RCC 7860 (cell line): ENCODE measurements at regions not wholly inside any gene's neighbourhood (a gene's known extent, or its start where the extent isn't known, plus 50 kb on each side); places are given as distances from the start of the nearest gene placed in this dataset.

ENCODE experiments used
- DNase-seq: peaks from one replicate; pipeline ENCODE4 v3.0.0-alpha.2; 2015; ENCODE audit warnings: low spot score
- FAIRE-seq: peaks from 2 replicates; lab custom pipeline; 2012; peaks lifted over from hg19 to GRCh38; lab: Jason Lieb, UNC

GRCh38 chr10:77710759-77711682, 73.4 kb upstream of the KCNMA1 start:
- peak; percentile 31 for DNase-seq
- no peak for FAIRE-seq

- no peak for DNase-seq
- no peak for FAIRE-seq
Measured at GRCh38 chr10:77710081-77710551, 72.5 kb upstream of the KCNMA1 start.

GRCh38 chr10:77707570-77707969, 70.0 kb upstream of the KCNMA1 start:
- FAIRE-seq: no peak
- DNase-seq: no peak

- peak; percentile 64 for FAIRE-seq
- DNase-seq: peak; percentile 46
Measured at GRCh38 chr10:77702166-77702565, 64.6 kb upstream of the KCNMA1 start.

- FAIRE-seq (no peak), DNase-seq (no peak)
Measured at GRCh38 chr10:77700086-77700485, 62.5 kb upstream of the KCNMA1 start.

- DNase-seq (no peak), FAIRE-seq (no peak)
Measured at GRCh38 chr10:77699080-77699645, 61.6 kb upstream of the KCNMA1 start.

GRCh38 chr10:77698267-77698931, 60.8 kb upstream of the KCNMA1 start:
- DNase-seq (no peak), FAIRE-seq (no peak)

GRCh38 chr10:77696584-77696983, 59.0 kb upstream of the KCNMA1 start:
- FAIRE-seq (no peak), DNase-seq (no peak)

- no peak for DNase-seq
- FAIRE-seq: no peak
Measured at GRCh38 chr10:77695186-77695585, 57.6 kb upstream of the KCNMA1 start.

GRCh38 chr10:77692782-77693181, 55.2 kb upstream of the KCNMA1 start:
- DNase-seq (no peak), FAIRE-seq (no peak)

GRCh38 chr10:77689339-77689738, 51.7 kb upstream of the KCNMA1 start:
- DNase-seq (no peak), FAIRE-seq (no peak)

- FAIRE-seq: no peak
Measured at GRCh38 chr10:77687621-77688020, 50.0 kb upstream of the KCNMA1 start.

More at GRCh38 chr10:77687621-77688020, 50.0 kb upstream of the KCNMA1 start:
- DNase-seq: no peak
